ENCODE measurements at regions not wholly inside any gene's neighbourhood (a gene's known extent, or its start where the extent isn't known, plus 50 kb on each side); places are given as distances from the start of the nearest gene placed in this dataset.
A peak's percentile ranks its signal among the peaks of the same experiment; 100 is the strongest.

GRCh38 chr2:133726973-133727372 is 158.7 kb upstream of the NCKAP5 start:
- no peak for TF ChIP-seq CTCF (IDR thresholded peaks at IDR 0.05; ENCODE audit: low read depth, low read length, missing control alignments)
- no peak overlapping the region for H3K4me3 ChIP-seq (ENCODE audit: low read depth, low read length)
- DNase-seq (ENCODE audit: low read depth): no peak

GRCh38 chr2:133732059-133732458 is 163.8 kb upstream of the NCKAP5 start:
- no peak for DNase-seq (ENCODE audit: low read depth)
- no peak overlapping the region for H3K4me3 ChIP-seq (ENCODE audit: low read depth, low read length)
- no peak for TF ChIP-seq CTCF (IDR thresholded peaks at IDR 0.05; ENCODE audit: low read depth, low read length, missing control alignments)

- TF ChIP-seq CTCF (IDR thresholded peaks at IDR 0.05; ENCODE audit: low read depth, low read length, missing control alignments): no peak
- peak; percentile 15 for DNase-seq (ENCODE audit: low read depth)
- no peak overlapping the region for H3K4me3 ChIP-seq (ENCODE audit: low read depth, low read length)
Observed at GRCh38 chr2:133732982-133733900, 165.0 kb upstream of the NCKAP5 start.

GRCh38 chr2:133733901-133734255 is 165.6 kb upstream of the NCKAP5 start:
- TF ChIP-seq CTCF (IDR thresholded peaks at IDR 0.05; ENCODE audit: low read depth, low read length, missing control alignments): no peak
- DNase-seq (ENCODE audit: low read depth): no peak
- no peak overlapping the region for H3K4me3 ChIP-seq (ENCODE audit: low read depth, low read length)

- no peak for DNase-seq (ENCODE audit: low read depth)
- no peak for TF ChIP-seq CTCF (IDR thresholded peaks at IDR 0.05; ENCODE audit: low read depth, low read length, missing control alignments)
- no peak overlapping the region for H3K4me3 ChIP-seq (ENCODE audit: low read depth, low read length)
Observed at GRCh38 chr2:133734716-133735495, 166.6 kb upstream of the NCKAP5 start.

GRCh38 chr2:133736674-133737073 is 168.4 kb upstream of the NCKAP5 start:
- H3K4me3 ChIP-seq (ENCODE audit: low read depth, low read length): no peak overlapping the region
- TF ChIP-seq CTCF (IDR thresholded peaks at IDR 0.05; ENCODE audit: low read depth, low read length, missing control alignments): no peak

More at GRCh38 chr2:133736674-133737073, 168.4 kb upstream of the NCKAP5 start:
- DNase-seq (ENCODE audit: low read depth): no peak

Measured in GM12864 (cell line).